MCF 10A (cell line): ENCODE measurements at regions not wholly inside any gene's neighbourhood (a gene's known extent, or its start where the extent isn't known, plus 50 kb on each side); places are given as distances from the start of the nearest gene placed in this dataset.

Experiments used
- BruUV-seq: library from RNA; stranded (reverse); fragments of 400-500 nt; replicated peaks from 2 replicates; lab custom pipeline; 2021; lab: Mats Ljungman, UMichigan
- CTCF ChIA-PET: fragments of 300-600 bp; sonication (Branson Sonifier 250); formaldehyde crosslinking; extraction: SDS; loops from one replicate; lab custom pipeline; 2021; ENCODE audit warnings: antibody characterized with exemption, inconsistent platforms; lab: Yijun Ruan, JAX
- POLR2A ChIA-PET: fragments of 300-600, 350-650 bp; sonication (Branson Sonifier 250); formaldehyde crosslinking; extraction: SDS; loops from one replicate; lab custom pipeline; 2020; ENCODE audit warnings: antibody characterized with exemption, inconsistent platforms; lab: Yijun Ruan, JAX
- DNase-seq: peaks from one replicate; pipeline ENCODE4 v3.0.0-alpha.2; 2018; ENCODE audit not compliant: unreplicated experiment
- H3K27ac Mint-ChIP-seq: one replicate; pipeline ENCODE4 v1.8.0; 2022; ENCODE audit warnings: mild to moderate bottlenecking, low read depth, mixed read lengths; ENCODE audit not compliant: unreplicated experiment
- H3K27me3 Mint-ChIP-seq: one replicate; pipeline ENCODE4 v1.8.0; 2022; ENCODE audit warnings: mixed read lengths; ENCODE audit not compliant: insufficient read depth, unreplicated experiment
- H3K36me3 Mint-ChIP-seq: one replicate; pipeline ENCODE4 v1.8.0; 2022; ENCODE audit warnings: mild to moderate bottlenecking, moderate library complexity, mixed read lengths; ENCODE audit not compliant: insufficient read depth, unreplicated experiment
- H3K4me1 Mint-ChIP-seq: one replicate; pipeline ENCODE4 v1.8.0; 2022; ENCODE audit warnings: mixed read lengths; ENCODE audit not compliant: insufficient read depth, unreplicated experiment
- H3K4me3 Mint-ChIP-seq: one replicate; pipeline ENCODE4 v1.8.0; 2022; ENCODE audit warnings: mild to moderate bottlenecking, moderate library complexity, mixed read lengths; ENCODE audit not compliant: unreplicated experiment
- H3K9me3 Mint-ChIP-seq: one replicate; pipeline ENCODE4 v1.8.0; 2022; ENCODE audit warnings: mixed read lengths; ENCODE audit not compliant: unreplicated experiment
- CTCF ChIP-seq: fragments of 200-600 bp; IDR thresholded peaks from one replicate; pipeline ENCODE4 v1.8.0; 2022; ENCODE audit warnings: antibody characterized with exemption, mild to moderate bottlenecking; ENCODE audit not compliant: unreplicated experiment
- intact Hi-C: fragments of 100-400 bp; cut with micrococcal nuclease; formaldehyde crosslinking; loops from 2 replicates; pipeline ENCODE4 v1.14.1; 2022

- Mint-ChIP-seq H3K27ac (no peak overlapping the region), H3K27me3 (peaks cover 63% of the 10 kb centered on the region), H3K4me3 (no peak overlapping the region), H3K36me3 (no peaks in the 10 kb centered on the region), H3K4me1 (no peaks in the 10 kb centered on the region), H3K9me3 (no peaks in the 10 kb centered on the region)
- no peak for TF ChIP-seq CTCF
- ChIA-PET CTCF (no interaction called here), POLR2A (no interaction called here)
- DNase-seq: no peak
- no TSS peak for BruUV-seq
- intact Hi-C loops: no loop called here
Observed at GRCh38 chr3:117302428-117302827, 592.8 kb downstream of the TUSC7 start.

- Mint-ChIP-seq H3K9me3 (no peaks in the 10 kb centered on the region), H3K36me3 (no peaks in the 10 kb centered on the region), H3K27ac (no peak overlapping the region), H3K27me3 (peaks cover 63% of the 10 kb centered on the region), H3K4me1 (no peaks in the 10 kb centered on the region), H3K4me3 (no peak overlapping the region)
- CTCF ChIA-PET: no interaction called here
- no TSS peak for BruUV-seq
- DNase-seq: no peak
- POLR2A ChIA-PET: interaction anchor here (0.9 kb wide), 1 partner anchor 15 kb away, joined by 3 read pairs; no protein-coding TSS in a partner anchor
- no peak for TF ChIP-seq CTCF
- intact Hi-C loops: no loop called here
Observed at GRCh38 chr3:117303443-117303842, 593.9 kb downstream of the TUSC7 start.

GRCh38 chr3:117304681-117305080 lies 595.1 kb downstream of the TUSC7 start:
- no peaks in the 10 kb centered on the region for H3K36me3 Mint-ChIP-seq
- no peak overlapping the region for H3K4me3 Mint-ChIP-seq
- no peak overlapping the region for H3K27ac Mint-ChIP-seq
- no peak for TF ChIP-seq CTCF
- BruUV-seq: no TSS peak
- DNase-seq: no peak
- no peaks in the 10 kb centered on the region for H3K4me1 Mint-ChIP-seq
- peaks cover 51% of the 10 kb centered on the region for H3K27me3 Mint-ChIP-seq
- POLR2A ChIA-PET: no interaction called here
- no peaks in the 10 kb centered on the region for H3K9me3 Mint-ChIP-seq
- CTCF ChIA-PET: interaction anchor here (0.7 kb wide), 1 partner anchor 228 kb away, joined by 5 read pairs; no protein-coding TSS in a partner anchor
- intact Hi-C loops: no loop called here

GRCh38 chr3:117305681-117306080 lies 596.1 kb downstream of the TUSC7 start:
- no peak for DNase-seq
- no peaks in the 10 kb centered on the region for H3K9me3 Mint-ChIP-seq
- H3K27ac Mint-ChIP-seq: no peak overlapping the region
- BruUV-seq: no TSS peak
- POLR2A ChIA-PET: interaction anchor here (0.7 kb wide), 1 partner anchor 39 kb away, joined by 3 read pairs; no protein-coding TSS in a partner anchor
- no peak overlapping the region for H3K4me3 Mint-ChIP-seq
- no peaks in the 10 kb centered on the region for H3K36me3 Mint-ChIP-seq
- CTCF ChIA-PET: no interaction called here
- H3K27me3 Mint-ChIP-seq: peaks cover 45% of the 10 kb centered on the region
- intact Hi-C loops: no loop called here
- H3K4me1 Mint-ChIP-seq: no peaks in the 10 kb centered on the region
- TF ChIP-seq CTCF: no peak
